Caco-2 (cell line): ENCODE measurements at regions not wholly inside any gene's neighbourhood (a gene's known extent, or its start where the extent isn't known, plus 50 kb on each side); places are given as distances from the start of the nearest gene placed in this dataset.

Experiments
- BruUV-seq: library from RNA; stranded (reverse); fragments of 400-500 nt; replicated peaks from 2 replicates; lab custom pipeline; 2021; lab: Mats Ljungman, UMichigan
- CTCF ChIA-PET: fragments of 300-600 bp; sonication (Branson Sonifier 250); formaldehyde crosslinking; loops from one replicate; lab custom pipeline; 2022; ENCODE audit warnings: antibody characterized with exemption; lab: Charles Lee
- POLR2A ChIA-PET: fragments of 300-600 bp; sonication (Branson Sonifier 250); formaldehyde crosslinking; loops from one replicate; lab custom pipeline; 2022; ENCODE audit warnings: antibody characterized with exemption; lab: Charles Lee
- DNase-seq, 2 experiments: peaks; one replicate each; pipeline versions ENCODE4 v3.0.0 to v3.0.0-alpha.2; 2020 to 2022
- H3K27me3 ChIP-seq: replicated peaks from 2 replicates; pipeline ENCODE4 v1.6.0; 2011; ENCODE audit warnings: low read length; ENCODE audit not compliant: control insufficient read depth, insufficient read depth
- H3K36me3 ChIP-seq: 2 replicates; pipeline ENCODE4 v1.5.1; 2011; ENCODE audit warnings: low read length; ENCODE audit not compliant: control insufficient read depth, insufficient read depth
- H3K4me1 ChIP-seq: fragments of 250-450 bp; sonication (Bioruptor Pico); 2 replicates; pipeline ENCODE4 v1.5.1; 2020; ENCODE audit warnings: mild to moderate bottlenecking
- H3K4me3 ChIP-seq: 2 replicates; pipeline ENCODE4 v1.5.1; 2011; ENCODE audit warnings: low read depth, mild to moderate bottlenecking, control low read depth, low read length
- H3K9me3 ChIP-seq: fragments of 250-450 bp; sonication (Bioruptor Pico); 2 replicates; pipeline ENCODE4 v1.5.1; 2020; ENCODE audit warnings: mild to moderate bottlenecking, moderate library complexity
- H3K27ac Mint-ChIP-seq: one replicate; pipeline ENCODE4 v1.8.0; 2022; ENCODE audit warnings: mixed read lengths; ENCODE audit not compliant: unreplicated experiment
- H3K27me3 Mint-ChIP-seq: one replicate; pipeline ENCODE4 v1.8.0; 2022; ENCODE audit warnings: mixed read lengths; ENCODE audit not compliant: insufficient read depth, unreplicated experiment
- H3K36me3 Mint-ChIP-seq: one replicate; pipeline ENCODE4 v1.8.0; 2022; ENCODE audit warnings: mild to moderate bottlenecking, mixed read lengths; ENCODE audit not compliant: insufficient read depth, unreplicated experiment
- H3K4me1 Mint-ChIP-seq: one replicate; pipeline ENCODE4 v1.8.0; 2022; ENCODE audit warnings: low read depth, mixed read lengths; ENCODE audit not compliant: unreplicated experiment
- H3K4me3 Mint-ChIP-seq: one replicate; pipeline ENCODE4 v1.8.0; 2022; ENCODE audit warnings: mild to moderate bottlenecking, moderate library complexity, mixed read lengths; ENCODE audit not compliant: unreplicated experiment
- H3K9me3 Mint-ChIP-seq: one replicate; pipeline ENCODE4 v1.8.0; 2022; ENCODE audit warnings: mixed read lengths; ENCODE audit not compliant: unreplicated experiment
- CTCF ChIP-seq, 2 experiments: fragments of 200-600 bp in 1 of 2; IDR thresholded peaks; 1 replicate in 1 of 2; 2 replicates in 1 of 2; pipeline versions ENCODE4 v1.5.1 to v1.8.0; 2011 to 2022; ENCODE audit warnings: antibody characterized with exemption in 1 of 2, control low read depth in 1 of 2, inconsistent platforms in 1 of 2, low read depth in 1 of 2, low read length in 1 of 2, mild to moderate bottlenecking in 1 of 2, moderate library complexity in 1 of 2; ENCODE audit not compliant: insufficient read depth in 1 of 2, severe bottlenecking in 1 of 2, unreplicated experiment in 1 of 2
- intact Hi-C: fragments of 100-400 bp; cut with micrococcal nuclease; formaldehyde crosslinking; loops from one replicate; pipeline ENCODE4 v1.10.0; 2022; ENCODE audit not compliant: unreplicated experiment

DNA sequence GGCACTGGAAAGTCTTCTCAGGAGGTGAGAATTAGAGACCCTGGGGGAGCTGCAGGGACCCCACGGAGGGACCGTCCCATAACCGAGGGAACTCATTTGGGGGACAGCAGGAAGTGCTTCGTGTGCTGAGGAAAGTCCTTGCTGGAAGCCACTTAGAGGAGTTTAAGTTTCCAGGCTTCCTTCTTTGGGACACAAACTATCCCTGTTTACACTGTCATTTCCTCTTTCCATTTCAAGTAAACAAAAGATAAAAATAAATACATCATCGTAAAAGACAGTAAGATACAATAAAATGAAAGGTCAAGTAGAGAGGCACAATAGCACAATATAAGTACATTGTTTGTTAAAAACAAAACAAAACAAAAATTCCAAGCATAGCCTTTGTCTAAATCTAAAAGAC lies 101.2 kb downstream of the TTLL2 start:
- H3K27me3 Mint-ChIP-seq, result no peaks in the 10 kb centered on the region
- ChIA-PET CTCF (no interaction called here), POLR2A (no interaction called here)

GRCh38 chr6:167426651-167427050 lies 101.8 kb downstream of the TTLL2 start:
- H3K36me3 Mint-ChIP-seq, result peaks cover 4% of the 10 kb centered on the region
- peaks cover 19% of the 10 kb centered on the region for H3K9me3 Mint-ChIP-seq
- H3K4me3 Mint-ChIP-seq, result no peak overlapping the region
- no peaks in the 10 kb centered on the region for H3K4me1 Mint-ChIP-seq
- no peak for TF ChIP-seq CTCF (IDR thresholded peaks at IDR 0.05; ENCODE audit: insufficient read depth in 1 of 2, low read depth in 1 of 2, low read length in 1 of 2, severe bottlenecking in 1 of 2, unreplicated experiment in 1 of 2)
- intact Hi-C loops, result no loop called here
- BruUV-seq, result no TSS peak
- H3K27ac Mint-ChIP-seq, result no peak overlapping the region
- H3K27me3 Mint-ChIP-seq, result no peaks in the 10 kb centered on the region
- H3K4me1 ChIP-seq, result no peaks in the 10 kb centered on the region
- ChIA-PET CTCF (no interaction called here), POLR2A (interaction anchor here (0.7 kb wide), 1 partner anchor 211 kb away, joined by 3 read pairs; no protein-coding TSS in a partner anchor)
- no peaks in the 10 kb centered on the region; the same call in 1 of the 2 replicates for H3K9me3 ChIP-seq
- no peak overlapping the region for H3K4me3 ChIP-seq
- no peaks in the 10 kb centered on the region for H3K36me3 ChIP-seq
- no peaks in the 10 kb centered on the region for H3K27me3 ChIP-seq
- no peak for DNase-seq

More for the DNA sequence above, 101.2 kb downstream of the TTLL2 start:
- no TSS peak for BruUV-seq
- intact Hi-C loops, result no loop called here
- Mint-ChIP-seq H3K9me3 (peaks cover 19% of the 10 kb centered on the region), H3K4me3 (no peak overlapping the region), H3K27ac (no peak overlapping the region), H3K4me1 (no peaks in the 10 kb centered on the region), H3K36me3 (peaks cover 4% of the 10 kb centered on the region)
- Histone ChIP-seq H3K36me3 (no peaks in the 10 kb centered on the region), H3K4me1 (no peaks in the 10 kb centered on the region), H3K4me3 (no peak overlapping the region), H3K9me3 (no peaks in the 10 kb centered on the region; the same call in 1 of the 2 replicates), H3K27me3 (no peaks in the 10 kb centered on the region)
- TF ChIP-seq CTCF (IDR thresholded peaks at IDR 0.05; ENCODE audit: insufficient read depth in 1 of 2, low read depth in 1 of 2, low read length in 1 of 2, severe bottlenecking in 1 of 2, unreplicated experiment in 1 of 2), result no peak
- DNase-seq, result no peak

DNA sequence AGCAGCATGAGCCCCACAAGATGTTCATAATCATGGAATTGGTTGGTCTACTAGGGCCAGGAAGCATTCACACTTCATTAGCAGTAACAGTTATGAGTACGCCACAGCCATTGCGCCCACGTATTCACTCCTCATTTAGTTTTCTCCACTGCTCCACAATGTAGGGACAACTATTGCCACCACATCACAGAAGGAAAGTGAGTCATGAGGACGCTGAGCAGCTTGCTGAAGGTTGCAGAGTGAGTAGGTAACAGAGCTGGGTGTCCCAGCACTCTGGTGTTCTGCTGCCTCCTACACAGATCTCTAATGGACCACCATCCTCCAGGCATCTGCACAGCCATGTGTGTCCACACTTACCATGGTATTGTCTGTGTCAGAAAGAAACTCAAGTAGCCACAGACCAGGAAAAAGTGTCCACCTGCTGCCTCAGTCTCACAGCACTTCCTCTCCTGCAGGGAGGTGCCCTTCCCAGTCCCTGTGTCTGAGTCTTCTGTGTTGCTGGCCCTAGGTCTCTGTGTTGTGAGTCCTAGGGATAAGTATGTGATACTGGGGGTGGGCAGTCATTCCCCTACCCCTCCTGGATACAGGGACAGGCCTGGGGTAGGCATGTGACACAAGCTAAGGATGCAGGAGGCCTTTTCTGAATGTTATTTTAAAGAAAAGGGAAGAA lies 103.9 kb downstream of the TTLL2 start:
- no peaks in the 10 kb centered on the region for H3K36me3 ChIP-seq
- no peaks in the 10 kb centered on the region for H3K4me1 Mint-ChIP-seq
- intact Hi-C loops, result no loop called here
- H3K9me3 Mint-ChIP-seq, result peaks cover 19% of the 10 kb centered on the region
- ChIA-PET POLR2A (no interaction called here), CTCF (no interaction called here)
- H3K27ac Mint-ChIP-seq, result no peak overlapping the region
- no peaks in the 10 kb centered on the region for H3K4me1 ChIP-seq
- H3K36me3 Mint-ChIP-seq, result peaks cover 4% of the 10 kb centered on the region
- TF ChIP-seq CTCF (IDR thresholded peaks at IDR 0.05; ENCODE audit: insufficient read depth in 1 of 2, low read depth in 1 of 2, low read length in 1 of 2, severe bottlenecking in 1 of 2, unreplicated experiment in 1 of 2), result no peak
- no peaks in the 10 kb centered on the region for H3K27me3 ChIP-seq
- H3K27me3 Mint-ChIP-seq, result no peaks in the 10 kb centered on the region
- no peak overlapping the region for H3K4me3 Mint-ChIP-seq
- no TSS peak for BruUV-seq
- DNase-seq, result no peak
- no peak overlapping the region for H3K4me3 ChIP-seq
- H3K9me3 ChIP-seq, result no peaks in the 10 kb centered on the region; the same call in 1 of the 2 replicates
